DND-41 (cell line): ENCODE measurements at regions not wholly inside any gene's neighbourhood (a gene's known extent, or its start where the extent isn't known, plus 50 kb on each side); places are given as distances from the start of the nearest gene placed in this dataset.

Experiments used
- CTCF ChIP-seq: IDR thresholded peaks from 2 replicates; pipeline ENCODE4 v1.5.1; 2012; ENCODE audit warnings: borderline replicate concordance, low read length, moderate library complexity, mild to moderate bottlenecking; ENCODE audit not compliant: poor library complexity, severe bottlenecking; ENCODE audit errors: extremely low read depth
- EZH2 ChIP-seq: IDR thresholded peaks from 3 replicates; pipeline ENCODE4 v1.6.1; 2012; ENCODE audit warnings: borderline replicate concordance, low read depth, mild to moderate bottlenecking, moderate library complexity, low read length, inconsistent platforms; ENCODE audit not compliant: severe bottlenecking

GRCh38 chr17:34703533-34703932 lies 124.2 kb downstream of the TMEM132E start:
- TF ChIP-seq CTCF = no peak
- TF ChIP-seq EZH2 = no peak
